H4 (cell line): ENCODE measurements at regions not wholly inside any gene's neighbourhood (a gene's known extent, or its start where the extent isn't known, plus 50 kb on each side); places are given as distances from the start of the nearest gene placed in this dataset.
A peak's percentile ranks its signal among the peaks of the same experiment; 100 is the strongest.

Experiments
- DNase-seq: peaks from one replicate; pipeline ENCODE4 v3.0.0-alpha.2; 2015; ENCODE audit warnings: low spot score

GRCh38 chr1:104699433-104699832 is 949.7 kb downstream of the AMY1C start:
- DNase-seq, result no peak

- DNase-seq, result no peak
Observed at GRCh38 chr1:104702731-104703130, 953.0 kb downstream of the AMY1C start.

GRCh38 chr1:104706631-104707147 is 957.0 kb downstream of the AMY1C start:
- DNase-seq, result peak; percentile 32

GRCh38 chr1:104718752-104719151 is 969.1 kb downstream of the AMY1C start:
- DNase-seq, result no peak

- DNase-seq, result no peak
Observed at GRCh38 chr1:104720741-104721140, 971.0 kb downstream of the AMY1C start.

GRCh38 chr1:104726917-104727316 is 977.2 kb downstream of the AMY1C start:
- no peak for DNase-seq

- no peak for DNase-seq
Observed at GRCh38 chr1:104733866-104734265, 984.2 kb downstream of the AMY1C start.

- no peak for DNase-seq
Observed at GRCh38 chr1:104745875-104746274, 996.2 kb downstream of the AMY1C start.

- no peak for DNase-seq
Observed at GRCh38 chr1:104746994-104747393, 997.3 kb downstream of the AMY1C start.

- DNase-seq, result no peak
Observed at GRCh38 chr1:104760017-104760416, 1010.3 kb downstream of the AMY1C start.

- DNase-seq, result no peak
Observed at GRCh38 chr1:104761961-104762570, 1012.4 kb downstream of the AMY1C start.

- no peak for DNase-seq
Observed at GRCh38 chr1:104765085-104765484, 1015.4 kb downstream of the AMY1C start.

GRCh38 chr1:104768466-104768865 is 1018.8 kb downstream of the AMY1C start:
- DNase-seq, result no peak

GRCh38 chr1:104780470-104781078 is 1030.9 kb downstream of the AMY1C start:
- DNase-seq, result peak; percentile 12

- DNase-seq, result no peak
Observed at GRCh38 chr1:104785575-104786187, 1036.0 kb downstream of the AMY1C start.

GRCh38 chr1:104787866-104788510 is 1038.3 kb downstream of the AMY1C start:
- no peak for DNase-seq

GRCh38 chr1:104791030-104791429 is 1041.3 kb downstream of the AMY1C start:
- no peak for DNase-seq

- no peak for DNase-seq
Observed at GRCh38 chr1:104794035-104794434, 1044.3 kb downstream of the AMY1C start.

- no peak for DNase-seq
Observed at GRCh38 chr1:104795931-104796330, 1046.2 kb downstream of the AMY1C start.

GRCh38 chr1:104797982-104798381 is 1048.3 kb downstream of the AMY1C start:
- no peak for DNase-seq

- DNase-seq, result no peak
Observed at GRCh38 chr1:104801344-104801743, 1051.6 kb downstream of the AMY1C start.

GRCh38 chr1:104804147-104804546 is 1054.4 kb downstream of the AMY1C start:
- no peak for DNase-seq

GRCh38 chr1:104807590-104807989 is 1057.9 kb downstream of the AMY1C start:
- DNase-seq, result no peak
